GM10266 (cell line): ENCODE measurements at regions not wholly inside any gene's neighbourhood (a gene's known extent, or its start where the extent isn't known, plus 50 kb on each side); places are given as distances from the start of the nearest gene placed in this dataset.

Source experiments
- DNase-seq: peaks from one replicate; pipeline ENCODE4 v3.0.0; 2012; ENCODE audit errors: extremely low spot score
- TF ChIP-seq, protein P1 (sequence below): IDR thresholded peaks from 2 replicates; pipeline ENCODE4 v1.5.1; 2012; ENCODE audit warnings: mild to moderate bottlenecking, low read depth; ENCODE audit not compliant: control insufficient read depth, insufficient read depth; ENCODE audit errors: missing control alignments

DNA sequence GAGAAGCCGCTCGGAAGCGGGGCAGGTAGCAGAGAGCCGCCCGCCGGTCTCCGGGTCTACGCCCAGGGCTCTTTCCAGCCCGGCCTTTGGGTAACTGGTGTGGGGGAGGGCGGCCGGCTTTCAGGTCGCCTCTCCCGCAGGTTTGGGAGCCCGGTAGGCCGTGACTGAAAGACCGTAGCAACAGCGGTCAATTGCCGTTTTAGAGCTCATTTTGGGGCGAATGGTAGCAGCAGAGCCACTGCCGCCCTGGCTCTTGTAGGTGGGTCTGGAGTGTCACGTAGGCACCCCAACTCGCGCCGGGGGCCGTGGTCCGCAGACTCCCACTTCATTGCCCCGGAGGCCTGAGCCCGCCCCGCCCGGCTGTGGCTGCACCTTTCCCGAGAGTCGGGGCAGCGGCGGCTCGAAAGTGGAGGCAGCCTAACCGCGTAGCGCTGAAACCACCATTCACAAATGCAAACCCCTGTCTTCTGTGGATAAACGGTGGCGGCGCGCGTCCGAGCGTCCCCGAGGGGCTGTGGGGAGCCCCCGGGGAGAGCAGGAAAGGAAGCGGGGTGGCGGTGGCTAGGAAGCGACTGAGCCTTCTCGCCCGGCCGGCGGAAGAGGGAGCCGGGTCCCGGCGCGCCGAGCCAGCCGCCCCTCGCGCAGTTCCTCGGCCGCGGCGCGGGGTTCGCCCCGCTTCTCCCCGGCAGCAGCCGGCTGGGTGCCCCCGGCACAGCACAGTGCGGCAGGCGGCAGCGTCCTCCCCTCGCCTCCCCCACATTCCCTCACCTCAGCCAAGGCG lies 2185.1 kb upstream of the TENM3 start:
- peak; percentile 57 for DNase-seq

GRCh38 chr4:180058691-180059215 lies 2184.4 kb upstream of the TENM3 start:
- DNase-seq, result peak; percentile 74

More for the DNA sequence above, 2185.1 kb upstream of the TENM3 start:
- TF ChIP-seq, protein P1, sequence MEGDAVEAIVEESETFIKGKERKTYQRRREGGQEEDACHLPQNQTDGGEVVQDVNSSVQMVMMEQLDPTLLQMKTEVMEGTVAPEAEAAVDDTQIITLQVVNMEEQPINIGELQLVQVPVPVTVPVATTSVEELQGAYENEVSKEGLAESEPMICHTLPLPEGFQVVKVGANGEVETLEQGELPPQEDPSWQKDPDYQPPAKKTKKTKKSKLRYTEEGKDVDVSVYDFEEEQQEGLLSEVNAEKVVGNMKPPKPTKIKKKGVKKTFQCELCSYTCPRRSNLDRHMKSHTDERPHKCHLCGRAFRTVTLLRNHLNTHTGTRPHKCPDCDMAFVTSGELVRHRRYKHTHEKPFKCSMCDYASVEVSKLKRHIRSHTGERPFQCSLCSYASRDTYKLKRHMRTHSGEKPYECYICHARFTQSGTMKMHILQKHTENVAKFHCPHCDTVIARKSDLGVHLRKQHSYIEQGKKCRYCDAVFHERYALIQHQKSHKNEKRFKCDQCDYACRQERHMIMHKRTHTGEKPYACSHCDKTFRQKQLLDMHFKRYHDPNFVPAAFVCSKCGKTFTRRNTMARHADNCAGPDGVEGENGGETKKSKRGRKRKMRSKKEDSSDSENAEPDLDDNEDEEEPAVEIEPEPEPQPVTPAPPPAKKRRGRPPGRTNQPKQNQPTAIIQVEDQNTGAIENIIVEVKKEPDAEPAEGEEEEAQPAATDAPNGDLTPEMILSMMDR, result no peak

DNA sequence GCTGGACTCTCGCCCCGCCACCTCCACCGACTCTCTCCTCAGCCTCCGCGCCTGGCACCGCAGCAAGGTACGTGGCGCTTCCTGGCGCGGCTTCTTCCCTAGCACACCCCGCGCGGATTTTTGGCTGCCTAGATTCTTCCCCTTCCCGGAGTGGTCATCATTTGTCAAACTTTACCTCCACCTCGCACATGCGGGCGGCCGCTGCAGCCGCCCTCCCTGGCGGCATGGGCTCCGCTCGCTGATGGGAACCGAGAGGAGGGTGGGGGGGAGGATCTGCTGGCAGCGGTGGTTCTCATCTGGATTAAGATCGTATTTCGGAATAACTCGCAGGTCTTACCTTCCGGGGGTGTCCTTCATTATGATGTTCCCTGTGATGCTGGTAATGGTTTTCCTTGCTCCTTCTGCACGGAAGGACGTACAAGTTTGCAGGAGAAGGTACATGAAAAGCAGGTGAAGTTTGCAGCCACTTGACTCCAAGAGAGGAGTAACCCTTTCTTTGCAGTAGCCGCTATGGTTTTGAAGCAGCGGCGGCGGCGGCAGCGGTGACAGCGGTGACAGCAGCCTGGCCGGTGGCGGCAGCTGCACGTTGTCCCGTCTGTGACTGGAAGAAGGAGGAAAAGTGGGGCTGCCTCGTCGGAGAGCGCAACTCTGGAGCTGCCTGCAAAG lies 2183.9 kb upstream of the TENM3 start:
- TF ChIP-seq, protein P1, result no peak
- peak; percentile 34 for DNase-seq

More at GRCh38 chr4:180058691-180059215, 2184.4 kb upstream of the TENM3 start:
- TF ChIP-seq, protein P1, result peak; percentile 14

DNA sequence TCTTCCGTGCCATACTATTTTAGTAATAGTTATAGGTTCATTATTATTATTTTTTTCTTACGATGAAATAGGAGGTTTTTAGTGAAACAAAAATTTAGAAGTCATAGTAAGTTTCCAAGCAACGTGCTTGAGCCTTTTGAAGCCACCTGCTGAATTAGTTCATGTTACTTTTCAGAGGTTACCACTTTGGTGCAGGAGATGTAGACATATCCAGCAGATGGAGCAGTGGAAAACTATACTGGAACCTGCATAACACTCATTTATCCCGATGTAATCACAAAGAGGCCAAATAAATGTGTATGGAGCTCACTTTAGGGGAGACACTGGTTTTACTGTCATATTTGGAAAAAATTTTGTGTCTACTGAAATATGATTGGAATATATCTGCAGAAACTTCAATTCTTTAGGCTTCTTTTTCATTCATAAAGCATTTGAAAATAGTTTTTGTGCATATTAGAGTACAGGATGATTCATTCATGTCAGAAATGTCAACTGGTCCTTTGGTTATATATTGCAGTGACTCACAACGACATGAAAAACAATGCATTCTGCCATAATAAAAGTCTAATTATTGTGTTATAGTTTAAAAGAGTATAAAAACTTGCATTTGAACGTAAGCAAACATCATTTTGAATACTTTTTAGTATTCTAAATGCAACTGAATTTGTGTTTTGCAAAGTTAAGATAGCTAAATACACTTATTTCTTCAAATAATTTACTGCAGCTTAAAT lies 2182.9 kb upstream of the TENM3 start:
- peak; percentile 21 for DNase-seq
- TF ChIP-seq, protein P1, result no peak

DNA sequence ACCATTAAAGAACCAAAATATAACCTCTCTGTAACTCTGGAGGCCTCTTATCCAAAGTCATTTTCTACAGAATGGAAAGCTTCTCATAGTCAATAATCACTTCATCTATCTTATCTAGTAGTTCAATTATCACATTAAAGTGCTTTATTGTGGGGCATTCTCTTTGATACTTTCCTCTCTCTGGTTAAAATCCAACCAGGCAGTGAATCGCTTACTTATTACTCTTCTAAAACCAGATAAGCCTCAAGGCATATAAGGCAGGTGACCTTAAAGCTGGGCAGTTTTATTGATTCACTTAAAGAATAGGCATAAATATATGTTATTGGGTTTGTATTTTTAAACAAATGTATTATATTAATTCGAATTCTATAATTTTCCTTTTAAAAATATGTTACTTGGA lies 2162.1 kb upstream of the TENM3 start:
- DNase-seq, result no peak
- TF ChIP-seq, protein P1, result no peak

DNA sequence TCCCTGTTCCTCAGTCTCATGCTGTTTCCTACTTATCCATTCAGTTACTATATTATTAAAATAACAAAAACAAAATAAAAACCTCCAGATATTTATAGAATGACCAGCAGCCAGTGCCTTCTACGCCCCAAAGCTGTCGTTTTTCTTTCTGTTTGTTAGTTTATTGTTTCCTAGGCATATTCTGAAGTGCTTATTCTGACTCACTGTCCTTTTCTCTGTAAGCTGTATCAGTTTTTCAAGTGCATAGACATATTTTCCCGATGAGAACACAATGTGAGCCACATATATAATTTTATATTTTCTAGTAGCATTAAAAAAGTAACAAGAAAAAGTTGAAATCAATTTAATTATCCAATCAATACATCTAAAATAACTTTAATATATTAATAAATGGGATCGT lies 2158.6 kb upstream of the TENM3 start:
- TF ChIP-seq, protein P1, result no peak
- no peak for DNase-seq
